Anterior cingulate cortex (tissue), 58 donors: ENCODE measurements at regions not wholly inside any gene's neighbourhood (a gene's known extent, or its start where the extent isn't known, plus 50 kb on each side); places are given as distances from the start of the nearest gene placed in this dataset.

Experiments
- DNase-seq, 58 donors: peaks; one replicate each; lab custom pipeline; 2025; lab: John Stamatoyannopoulos, UW

GRCh38 chr11:119864836-119865235 lies 135.8 kb upstream of the NECTIN1 start:
- no peak for DNase-seq

- no peak for DNase-seq
These were observed 135.0 kb upstream of the NECTIN1 start for GRCh38 chr11:119863851-119864601.

GRCh38 chr11:119863236-119863635 lies 134.2 kb upstream of the NECTIN1 start:
- no peak for DNase-seq

GRCh38 chr11:119861160-119861559 lies 132.2 kb upstream of the NECTIN1 start:
- no peak for DNase-seq

- DNase-seq = no peak
These were observed 131.6 kb upstream of the NECTIN1 start for GRCh38 chr11:119860561-119861094.

- no peak for DNase-seq
These were observed 130.7 kb upstream of the NECTIN1 start for GRCh38 chr11:119859684-119860083.

GRCh38 chr11:119858288-119858687 lies 129.3 kb upstream of the NECTIN1 start:
- DNase-seq = no peak

GRCh38 chr11:119856681-119857485 lies 127.9 kb upstream of the NECTIN1 start:
- DNase-seq = no peak

- DNase-seq = no peak
These were observed 126.1 kb upstream of the NECTIN1 start for GRCh38 chr11:119855066-119855465.

- DNase-seq = no peak
These were observed 125.5 kb upstream of the NECTIN1 start for GRCh38 chr11:119854521-119854920.

GRCh38 chr11:119853581-119854360 lies 124.8 kb upstream of the NECTIN1 start:
- peak in 1 of 58 donors; percentile 5 for DNase-seq

- DNase-seq = no peak
These were observed 123.7 kb upstream of the NECTIN1 start for GRCh38 chr11:119852741-119853140.

- no peak for DNase-seq
These were observed 121.9 kb upstream of the NECTIN1 start for GRCh38 chr11:119850822-119851409.

- no peak for DNase-seq
These were observed 120.9 kb upstream of the NECTIN1 start for GRCh38 chr11:119849872-119850271.

GRCh38 chr11:119847853-119848252 lies 118.9 kb upstream of the NECTIN1 start:
- no peak for DNase-seq

- DNase-seq = no peak
These were observed 117.4 kb upstream of the NECTIN1 start for GRCh38 chr11:119846374-119846773.

GRCh38 chr11:119845756-119846155 lies 116.8 kb upstream of the NECTIN1 start:
- no peak for DNase-seq

- DNase-seq = no peak
These were observed 116.3 kb upstream of the NECTIN1 start for GRCh38 chr11:119845305-119845704.

- DNase-seq = no peak
These were observed 115.8 kb upstream of the NECTIN1 start for GRCh38 chr11:119844808-119845207.

GRCh38 chr11:119843877-119844276 lies 114.9 kb upstream of the NECTIN1 start:
- DNase-seq = peak in 1 of 58 donors; percentile 27
